Loucy (cell line): ENCODE measurements at regions not wholly inside any gene's neighbourhood (a gene's known extent, or its start where the extent isn't known, plus 50 kb on each side); places are given as distances from the start of the nearest gene placed in this dataset.

ENCODE experiments used
- CTCF ChIP-seq: fragments of 200-600 bp; sonication (generic); conservative IDR thresholded peaks from 2 replicates; pipeline ENCODE4 v1.5.1; 2014; ENCODE audit warnings: mild to moderate bottlenecking, antibody characterized with exemption, low read length
- EZH2phosphoT487 ChIP-seq: fragments of 200-600 bp; IDR thresholded peaks from 2 replicates; pipeline ENCODE4 v1.6.1; 2018; ENCODE audit warnings: antibody characterized with exemption, mild to moderate bottlenecking, moderate library complexity, borderline replicate concordance

DNA sequence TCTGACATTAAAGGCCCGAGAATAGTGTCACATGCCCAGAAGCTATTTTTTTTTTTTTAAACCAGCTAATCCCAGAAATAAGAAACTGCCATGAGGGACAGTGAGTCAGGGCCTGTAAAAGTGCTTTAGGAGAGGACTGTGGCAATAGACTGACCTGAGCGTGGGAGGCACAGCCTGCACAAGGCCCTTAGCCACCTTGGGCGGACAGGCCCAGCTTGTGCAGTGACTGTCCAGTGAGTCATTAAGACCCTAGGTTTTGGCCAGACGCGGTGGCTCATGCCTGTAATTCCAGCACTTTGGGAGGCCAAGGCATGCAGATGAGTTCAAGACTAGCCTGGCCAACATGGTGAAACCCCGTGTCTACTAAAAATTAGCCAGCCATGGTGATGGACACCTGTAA lies 343.0 kb upstream of the ZFHX3 start:
- TF ChIP-seq CTCF (no peak), EZH2phosphoT487 (no peak)
